ENCODE measurements at regions not wholly inside any gene's neighbourhood (a gene's known extent, or its start where the extent isn't known, plus 50 kb on each side); places are given as distances from the start of the nearest gene placed in this dataset.

DNA sequence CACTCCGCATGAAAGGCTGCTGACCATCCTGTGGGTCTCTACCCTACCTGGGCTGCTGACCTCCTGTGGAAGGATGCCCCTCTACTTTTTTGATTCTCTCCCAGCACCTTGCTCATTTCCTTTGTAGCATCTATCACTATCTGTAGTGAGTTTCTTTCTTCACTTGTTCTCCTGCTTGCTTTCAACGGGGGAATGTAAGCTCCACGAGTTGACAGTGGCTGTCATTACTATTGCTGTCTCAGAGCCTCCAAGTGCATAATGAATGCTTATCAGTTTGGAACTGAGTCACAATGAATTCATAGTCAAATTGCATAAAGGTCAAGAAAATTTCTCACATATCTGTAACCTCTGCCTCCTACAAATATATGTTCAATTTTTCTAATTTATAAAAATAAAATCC is 477.7 kb downstream of the PLCL1 start:
- TF ChIP-seq, protein P1, sequence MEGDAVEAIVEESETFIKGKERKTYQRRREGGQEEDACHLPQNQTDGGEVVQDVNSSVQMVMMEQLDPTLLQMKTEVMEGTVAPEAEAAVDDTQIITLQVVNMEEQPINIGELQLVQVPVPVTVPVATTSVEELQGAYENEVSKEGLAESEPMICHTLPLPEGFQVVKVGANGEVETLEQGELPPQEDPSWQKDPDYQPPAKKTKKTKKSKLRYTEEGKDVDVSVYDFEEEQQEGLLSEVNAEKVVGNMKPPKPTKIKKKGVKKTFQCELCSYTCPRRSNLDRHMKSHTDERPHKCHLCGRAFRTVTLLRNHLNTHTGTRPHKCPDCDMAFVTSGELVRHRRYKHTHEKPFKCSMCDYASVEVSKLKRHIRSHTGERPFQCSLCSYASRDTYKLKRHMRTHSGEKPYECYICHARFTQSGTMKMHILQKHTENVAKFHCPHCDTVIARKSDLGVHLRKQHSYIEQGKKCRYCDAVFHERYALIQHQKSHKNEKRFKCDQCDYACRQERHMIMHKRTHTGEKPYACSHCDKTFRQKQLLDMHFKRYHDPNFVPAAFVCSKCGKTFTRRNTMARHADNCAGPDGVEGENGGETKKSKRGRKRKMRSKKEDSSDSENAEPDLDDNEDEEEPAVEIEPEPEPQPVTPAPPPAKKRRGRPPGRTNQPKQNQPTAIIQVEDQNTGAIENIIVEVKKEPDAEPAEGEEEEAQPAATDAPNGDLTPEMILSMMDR (optimal IDR thresholded peaks at IDR 0.05 in 1 of 3, IDR thresholded peaks at IDR 0.05 in 1 of 3, conservative IDR thresholded peaks at IDR 0.05 in 1 of 3; ENCODE audit: extremely low read depth in 1 of 3, insufficient read depth in 2 of 3, low read length in 3 of 3), result no peak
- no peak for TF ChIP-seq EZH2 (IDR thresholded peaks at IDR 0.05; ENCODE audit: low read length)
- H3K4me3 ChIP-seq (ENCODE audit: control insufficient read depth in 2 of 3, extremely low read depth in 1 of 3, insufficient read depth in 2 of 3, low read depth in 1 of 3, low read length in 3 of 3), result no peak overlapping the region
- H3K79me2 ChIP-seq (ENCODE audit: control insufficient read depth, insufficient read depth, low read length), result no peaks in the 10 kb centered on the region
- DNase-seq (ENCODE audit: low read depth, low spot score) (no peak), FAIRE-seq (no peak)
- H3K9ac ChIP-seq (ENCODE audit: control insufficient read depth, extremely low read depth, insufficient read depth, low read length), result no peak overlapping the region
- dilution Hi-C loops (cut with MboI; ENCODE audit: extremely low pct_ligation_motif_present, low sequenced_read_pairs), result no loop called here
- H3K9me1 ChIP-seq (ENCODE audit: control insufficient read depth, extremely low read depth, insufficient read depth, low read length), result no peaks in the 10 kb centered on the region
- H2AFZ ChIP-seq (ENCODE audit: control insufficient read depth, low read length), result no peak overlapping the region
- no peak overlapping the region for H3K27ac ChIP-seq (ENCODE audit: control insufficient read depth, insufficient read depth, low read length)
- H3K4me2 ChIP-seq (ENCODE audit: control insufficient read depth, extremely low read depth, insufficient read depth, low read depth, low read length), result no peak overlapping the region
- no peaks in the 10 kb centered on the region for H3K4me1 ChIP-seq (ENCODE audit: control insufficient read depth, extremely low read depth, insufficient read depth, low read length)
- H4K20me1 ChIP-seq (ENCODE audit: control insufficient read depth, extremely low read depth, insufficient read depth, low read length), result no peaks in the 10 kb centered on the region
- no peaks in the 10 kb centered on the region for H3K36me3 ChIP-seq (ENCODE audit: control insufficient read depth in 2 of 2, extremely low read depth in 1 of 2, insufficient read depth in 2 of 2, low read length in 2 of 2)
- H3K9me3 ChIP-seq (ENCODE audit: control insufficient read depth, low read depth, low read length), result no peaks in the 10 kb centered on the region
- H3K27me3 ChIP-seq (ENCODE audit: control insufficient read depth, extremely low read depth, insufficient read depth, low read length), result no peaks in the 10 kb centered on the region

DNA sequence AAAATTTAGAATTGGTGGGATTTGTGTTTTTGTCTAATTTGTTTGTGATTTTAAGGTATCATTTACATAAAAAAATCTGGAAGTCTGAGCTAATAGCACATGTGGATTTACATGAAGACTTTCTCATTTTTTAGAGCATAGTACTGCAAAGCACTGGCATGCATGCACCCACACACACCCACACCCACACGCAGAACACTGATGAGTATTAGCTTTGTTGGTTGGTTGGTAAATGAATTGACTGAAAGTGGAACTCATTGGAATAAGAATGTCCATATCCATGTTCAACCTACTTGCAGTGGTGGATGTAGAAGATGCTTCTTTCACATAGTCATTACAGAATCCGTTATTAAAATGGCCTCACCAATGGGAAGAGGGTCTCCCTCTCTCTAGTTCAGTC is 475.8 kb downstream of the PLCL1 start:
- H3K9me1 ChIP-seq (ENCODE audit: control insufficient read depth, extremely low read depth, insufficient read depth, low read length), result no peaks in the 10 kb centered on the region
- H3K27me3 ChIP-seq (ENCODE audit: control insufficient read depth, extremely low read depth, insufficient read depth, low read length), result no peaks in the 10 kb centered on the region
- no peak overlapping the region for H3K4me2 ChIP-seq (ENCODE audit: control insufficient read depth, extremely low read depth, insufficient read depth, low read depth, low read length)
- H2AFZ ChIP-seq (ENCODE audit: control insufficient read depth, low read length), result no peak overlapping the region
- no peak overlapping the region for H3K4me3 ChIP-seq (ENCODE audit: control insufficient read depth in 2 of 3, extremely low read depth in 1 of 3, insufficient read depth in 2 of 3, low read depth in 1 of 3, low read length in 3 of 3)
- H3K79me2 ChIP-seq (ENCODE audit: control insufficient read depth, insufficient read depth, low read length), result no peaks in the 10 kb centered on the region
- no peaks in the 10 kb centered on the region for H3K9me3 ChIP-seq (ENCODE audit: control insufficient read depth, low read depth, low read length)
- TF ChIP-seq, protein P1 (optimal IDR thresholded peaks at IDR 0.05 in 1 of 3, IDR thresholded peaks at IDR 0.05 in 1 of 3, conservative IDR thresholded peaks at IDR 0.05 in 1 of 3; ENCODE audit: extremely low read depth in 1 of 3, insufficient read depth in 2 of 3, low read length in 3 of 3), result no peak
- TF ChIP-seq EZH2 (IDR thresholded peaks at IDR 0.05; ENCODE audit: low read length), result no peak
- H3K36me3 ChIP-seq (ENCODE audit: control insufficient read depth in 2 of 2, extremely low read depth in 1 of 2, insufficient read depth in 2 of 2, low read length in 2 of 2), result no peaks in the 10 kb centered on the region
- H3K4me1 ChIP-seq (ENCODE audit: control insufficient read depth, extremely low read depth, insufficient read depth, low read length), result no peaks in the 10 kb centered on the region
- DNase-seq (ENCODE audit: low read depth, low spot score) (no peak), FAIRE-seq (no peak)
- H3K9ac ChIP-seq (ENCODE audit: control insufficient read depth, extremely low read depth, insufficient read depth, low read length), result no peak overlapping the region
- no peak overlapping the region for H3K27ac ChIP-seq (ENCODE audit: control insufficient read depth, insufficient read depth, low read length)
- no peaks in the 10 kb centered on the region for H4K20me1 ChIP-seq (ENCODE audit: control insufficient read depth, extremely low read depth, insufficient read depth, low read length)
- dilution Hi-C loops (cut with MboI; ENCODE audit: extremely low pct_ligation_motif_present, low sequenced_read_pairs), result no loop called here

Data from keratinocyte (primary cell).